Middle frontal gyrus (tissue), 1 donor: ENCODE measurements at regions not wholly inside any gene's neighbourhood (a gene's known extent, or its start where the extent isn't known, plus 50 kb on each side); places are given as distances from the start of the nearest gene placed in this dataset.
"Not testable (repeated sequence)": the region's sequence is repeated elsewhere in the genome, so short reads cannot be mapped to it uniquely, and the experiment has no call there.

Source experiments
- DNase-seq: peaks from one replicate; pipeline ENCODE4 v3.0.0-alpha.2; 2015; ENCODE audit warnings: low spot score; ENCODE audit errors: extremely low spot score

- not testable (repeated sequence) for DNase-seq
These were observed 963.6 kb upstream of the PCDH20 start for GRCh38 chr13:62379241-62379640.

GRCh38 chr13:62377838-62378237, 962.2 kb upstream of the PCDH20 start:
- DNase-seq: no peak

GRCh38 chr13:62375653-62376052, 960.0 kb upstream of the PCDH20 start:
- DNase-seq: no peak

GRCh38 chr13:62371737-62372136, 956.1 kb upstream of the PCDH20 start:
- no peak for DNase-seq

- not testable (repeated sequence) for DNase-seq
These were observed 952.3 kb upstream of the PCDH20 start for GRCh38 chr13:62367971-62368370.

GRCh38 chr13:62360609-62361008, 945.0 kb upstream of the PCDH20 start:
- no peak for DNase-seq

GRCh38 chr13:62358646-62358932, 942.9 kb upstream of the PCDH20 start:
- no peak for DNase-seq

- no peak for DNase-seq
These were observed 942.4 kb upstream of the PCDH20 start for GRCh38 chr13:62357887-62358645.

- no peak for DNase-seq
These were observed 941.3 kb upstream of the PCDH20 start for GRCh38 chr13:62356977-62357376.

GRCh38 chr13:62337109-62337880, 921.6 kb upstream of the PCDH20 start:
- no peak for DNase-seq

GRCh38 chr13:62336507-62336906, 920.9 kb upstream of the PCDH20 start:
- no peak for DNase-seq

- DNase-seq: no peak
These were observed 917.8 kb upstream of the PCDH20 start for GRCh38 chr13:62333466-62333865.

- no peak for DNase-seq
These were observed 915.7 kb upstream of the PCDH20 start for GRCh38 chr13:62331384-62331783.

- DNase-seq: no peak
These were observed 911.7 kb upstream of the PCDH20 start for GRCh38 chr13:62327367-62327766.

GRCh38 chr13:62324842-62325241, 909.2 kb upstream of the PCDH20 start:
- DNase-seq: no peak

- DNase-seq: no peak
These were observed 906.2 kb upstream of the PCDH20 start for GRCh38 chr13:62321895-62322294.

- DNase-seq: no peak
These were observed 905.5 kb upstream of the PCDH20 start for GRCh38 chr13:62321139-62321538.

GRCh38 chr13:62320129-62321108, 904.8 kb upstream of the PCDH20 start:
- DNase-seq: no peak

- no peak for DNase-seq
These were observed 894.3 kb upstream of the PCDH20 start for GRCh38 chr13:62309904-62310303.

GRCh38 chr13:62305756-62306155, 890.1 kb upstream of the PCDH20 start:
- no peak for DNase-seq

- DNase-seq: no peak
These were observed 886.7 kb upstream of the PCDH20 start for GRCh38 chr13:62302341-62302740.

- DNase-seq: no peak
These were observed 884.3 kb upstream of the PCDH20 start for GRCh38 chr13:62299988-62300387.
